ENCODE measurements at regions not wholly inside any gene's neighbourhood (a gene's known extent, or its start where the extent isn't known, plus 50 kb on each side); places are given as distances from the start of the nearest gene placed in this dataset.

GRCh38 chr2:90077948-90078347, 1386.5 kb downstream of the RPIA start:
- TF ChIP-seq CTCF (IDR thresholded peaks at IDR 0.05), result no peak
- no peak for TF ChIP-seq POLR2A (IDR thresholded peaks at IDR 0.05)

Data from esophagus squamous epithelium (tissue), 4 donors.